ENCODE measurements at regions not wholly inside any gene's neighbourhood (a gene's known extent, or its start where the extent isn't known, plus 50 kb on each side); places are given as distances from the start of the nearest gene placed in this dataset.

DNA sequence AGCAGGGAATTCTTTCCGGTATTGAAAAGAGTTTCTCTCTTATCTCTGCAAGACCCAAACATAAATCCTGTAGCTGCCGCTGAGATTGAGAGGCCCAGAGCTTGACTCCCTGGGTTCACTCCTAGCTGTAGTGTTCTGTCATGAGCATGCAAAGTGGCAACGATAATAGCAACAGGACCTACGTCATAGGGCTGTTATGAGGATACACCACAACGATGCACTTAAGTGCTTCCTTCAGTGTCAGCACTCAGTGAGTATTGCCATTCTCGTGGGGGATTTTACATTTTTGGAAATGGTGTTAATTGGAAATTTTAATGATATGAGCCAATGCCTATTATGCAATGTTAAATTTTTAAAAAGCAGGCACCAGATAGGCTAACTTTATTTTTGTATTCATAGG is 199.8 kb downstream of the CYLD start:
- no peak overlapping the region for H3K4me3 Mint-ChIP-seq
- ATAC-seq: no peak
- H3K27ac Mint-ChIP-seq: no peak overlapping the region
- DNase-seq: no peak
- no peaks in the 10 kb centered on the region for H3K27me3 Mint-ChIP-seq
- H3K9me3 Mint-ChIP-seq: peaks cover 0 to 7% of the 10 kb centered on the region in 2 donors
- no peaks in the 10 kb centered on the region for H3K4me1 Mint-ChIP-seq

DNA sequence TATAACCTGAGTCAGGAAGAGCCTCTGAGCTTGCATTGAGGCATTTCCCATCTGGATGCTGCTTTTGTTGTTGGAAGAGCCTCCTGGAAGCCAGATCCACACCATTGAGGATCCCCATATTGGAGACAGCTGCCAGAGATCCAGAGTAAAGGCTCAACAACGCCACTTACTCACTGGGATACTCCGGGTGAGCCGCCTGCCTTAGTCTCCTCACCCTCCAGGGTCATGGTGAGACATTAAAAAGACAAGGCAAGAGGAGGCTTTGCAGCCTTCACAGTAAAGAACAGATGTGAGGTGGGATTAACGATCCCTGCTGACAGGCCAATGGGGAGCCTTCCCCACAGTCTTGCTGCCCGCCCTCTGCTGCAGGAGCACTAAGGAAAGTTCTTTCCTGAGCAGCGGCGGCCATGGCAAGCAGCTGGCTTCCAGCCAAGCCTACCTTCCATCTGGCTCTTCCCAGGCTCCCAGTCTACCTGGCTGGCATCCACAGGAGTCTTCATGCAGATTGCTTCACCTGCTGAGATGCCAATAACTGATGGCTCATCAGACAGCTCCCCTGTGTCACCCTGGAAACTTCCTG is 198.5 kb downstream of the CYLD start:
- Mint-ChIP-seq H3K4me3 (no peak overlapping the region), H3K4me1 (no peaks in the 10 kb centered on the region), H3K9me3 (no peaks in the 10 kb centered on the region), H3K27me3 (no peaks in the 10 kb centered on the region), H3K27ac (no peak overlapping the region)
- no peak for ATAC-seq
- no peak for DNase-seq

DNA sequence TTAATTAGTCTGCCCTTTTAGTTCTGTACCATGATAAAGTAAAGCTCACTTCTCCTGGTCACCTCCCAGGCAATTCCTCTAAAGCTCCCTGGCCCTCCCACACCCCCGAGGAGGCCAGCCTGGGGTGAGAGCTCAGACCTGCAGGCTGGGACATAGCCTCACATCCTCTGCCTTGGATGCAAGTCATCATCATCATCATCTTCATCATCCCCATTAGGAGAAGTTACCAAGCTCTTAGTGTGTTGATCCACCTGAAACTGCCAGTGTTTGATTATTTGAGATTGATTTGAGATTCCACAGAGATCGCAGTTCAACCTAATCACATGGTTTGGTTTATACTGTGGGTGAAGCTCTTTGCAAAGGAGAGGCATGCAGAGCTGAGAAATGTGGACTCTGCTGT is 197.5 kb downstream of the CYLD start:
- no peak overlapping the region for H3K4me3 Mint-ChIP-seq
- H3K9me3 Mint-ChIP-seq: no peaks in the 10 kb centered on the region
- ATAC-seq (no peak), DNase-seq (no peak)
- no peak overlapping the region for H3K27ac Mint-ChIP-seq
- H3K4me1 Mint-ChIP-seq: no peaks in the 10 kb centered on the region
- H3K27me3 Mint-ChIP-seq: peaks cover 7% of the 10 kb centered on the region

DNA sequence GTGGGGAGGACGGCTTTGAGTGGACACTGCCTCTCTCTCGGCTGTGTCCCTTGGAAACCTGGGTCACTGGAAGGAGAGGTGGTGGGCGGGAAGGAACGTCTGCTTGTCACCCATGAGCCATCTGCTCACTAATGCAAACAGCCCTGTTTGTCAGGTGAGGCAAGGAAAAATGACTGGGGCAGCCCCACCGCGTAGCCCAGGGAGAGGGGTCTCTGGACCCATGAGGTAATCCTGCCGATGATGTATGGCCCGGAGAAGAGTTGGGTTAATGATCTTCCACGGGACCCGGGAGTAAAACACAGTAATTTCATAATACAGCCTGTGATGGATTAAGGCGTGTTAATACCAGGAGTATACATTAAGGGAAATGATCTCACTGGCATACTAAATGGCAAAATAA is 197.0 kb downstream of the CYLD start:
- ATAC-seq (no peak), DNase-seq (no peak)
- Mint-ChIP-seq H3K4me1 (no peaks in the 10 kb centered on the region), H3K27ac (no peak overlapping the region), H3K9me3 (no peaks in the 10 kb centered on the region), H3K27me3 (peaks cover 7% of the 10 kb centered on the region), H3K4me3 (no peak overlapping the region)

DNA sequence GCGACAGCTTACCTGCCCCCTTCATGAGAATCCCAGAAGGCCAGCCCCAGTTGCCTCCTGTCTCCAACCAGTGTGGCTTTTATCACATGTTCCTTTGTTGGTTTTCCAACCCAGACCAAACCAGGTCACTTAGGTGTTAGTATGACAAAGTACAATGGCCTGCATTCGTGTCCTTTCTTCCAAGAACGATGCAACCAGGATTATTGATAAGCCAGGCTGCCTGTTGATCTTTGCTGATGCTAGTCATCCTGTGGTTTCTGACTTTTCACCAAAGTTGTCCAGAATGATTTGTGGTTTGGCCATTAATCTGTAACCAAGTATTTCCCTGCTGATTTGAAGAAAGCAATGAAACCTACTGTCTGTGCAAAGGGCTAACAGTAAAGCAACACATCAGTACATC is 191.4 kb downstream of the CYLD start:
- Mint-ChIP-seq H3K27ac (no peak overlapping the region), H3K4me1 (no peaks in the 10 kb centered on the region), H3K9me3 (no peaks in the 10 kb centered on the region), H3K27me3 (peaks cover 16% of the 10 kb centered on the region), H3K4me3 (no peak overlapping the region)
- ATAC-seq: no peak
- no peak for DNase-seq

DNA sequence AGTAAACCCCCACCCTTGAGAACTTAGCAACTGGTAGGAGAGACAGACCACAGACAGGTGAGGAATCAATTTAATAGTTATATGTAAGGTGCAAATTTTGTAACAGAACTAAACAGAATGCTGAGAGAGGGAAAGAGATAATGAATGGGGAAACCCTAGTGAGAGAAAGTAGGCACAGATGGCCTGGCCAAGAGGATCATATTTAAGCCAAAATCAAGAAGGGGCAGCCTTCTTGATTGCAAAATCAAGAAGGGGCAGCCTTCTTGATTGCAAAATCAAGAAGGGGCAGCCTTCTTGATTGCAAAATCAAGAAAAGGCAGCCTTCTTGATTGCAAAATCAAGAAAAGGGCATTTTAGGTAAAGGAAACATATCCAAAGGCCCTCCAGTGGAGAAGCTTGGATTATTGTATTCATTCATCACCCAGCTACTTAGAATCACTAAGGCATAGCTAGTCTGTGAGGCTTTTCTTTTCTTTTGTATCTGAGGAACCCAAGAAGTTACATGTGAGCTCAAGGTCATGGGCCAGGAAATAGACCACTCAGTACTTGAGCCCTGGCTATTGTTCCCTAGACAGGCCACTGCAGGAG is 190.6 kb downstream of the CYLD start:
- no peak for DNase-seq
- Mint-ChIP-seq H3K4me3 (no peak overlapping the region), H3K27me3 (peaks cover 16% of the 10 kb centered on the region), H3K4me1 (no peaks in the 10 kb centered on the region), H3K9me3 (no peaks in the 10 kb centered on the region), H3K27ac (no peak overlapping the region)
- ATAC-seq: no peak

DNA sequence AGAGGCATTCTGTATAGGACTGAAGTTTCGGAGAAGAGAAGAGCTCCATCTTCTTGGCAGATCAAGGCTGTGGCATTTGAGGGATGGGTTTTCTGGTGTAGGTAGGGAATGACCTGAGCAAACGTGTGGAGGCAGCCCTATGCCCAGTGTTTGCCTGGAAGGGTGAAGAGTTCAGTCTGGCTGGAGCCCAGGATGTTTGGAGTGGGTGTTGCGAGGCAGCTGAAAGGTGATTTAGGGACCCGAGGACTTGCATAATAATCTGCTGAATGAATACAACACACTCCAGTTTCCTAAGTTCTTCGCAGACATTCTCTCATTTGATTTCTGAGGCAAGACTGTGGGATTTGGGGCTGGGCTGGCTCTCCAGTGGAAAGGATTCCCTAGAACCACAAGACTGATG is 186.2 kb downstream of the CYLD start:
- Mint-ChIP-seq H3K4me3 (no peak overlapping the region), H3K9me3 (no peaks in the 10 kb centered on the region), H3K27me3 (peaks cover 17% of the 10 kb centered on the region), H3K27ac (no peak overlapping the region), H3K4me1 (no peaks in the 10 kb centered on the region)
- ATAC-seq (no peak), DNase-seq (no peak)

DNA sequence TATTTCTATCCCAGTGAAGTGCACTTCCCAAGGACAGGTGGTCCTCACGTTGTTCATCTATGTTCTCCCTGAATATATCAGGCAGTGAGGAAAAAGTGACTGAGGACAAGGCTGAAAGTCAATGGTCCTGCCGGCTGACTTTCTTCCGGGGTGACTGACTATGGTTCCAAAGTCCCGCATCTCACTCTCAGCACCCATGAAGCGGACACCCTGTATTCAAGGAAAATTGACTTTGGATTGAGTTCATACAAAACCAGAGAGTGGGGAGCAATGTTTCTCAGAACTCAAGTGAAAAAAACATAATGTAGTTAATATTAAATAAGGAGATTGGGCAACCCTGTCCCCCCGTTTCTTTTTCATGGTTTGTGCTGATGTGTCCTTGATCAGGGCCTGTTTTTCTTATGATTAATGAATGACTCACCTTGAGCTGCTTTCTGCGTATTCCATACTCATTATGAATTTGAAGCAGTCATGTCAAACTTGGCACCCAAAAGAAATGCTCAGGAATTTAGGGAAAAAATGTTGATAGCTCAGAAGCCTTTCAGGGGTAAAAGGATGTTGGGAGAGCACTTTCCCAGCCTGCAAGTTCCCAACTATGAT is 184.0 kb downstream of the CYLD start:
- DNase-seq: no peak

DNA sequence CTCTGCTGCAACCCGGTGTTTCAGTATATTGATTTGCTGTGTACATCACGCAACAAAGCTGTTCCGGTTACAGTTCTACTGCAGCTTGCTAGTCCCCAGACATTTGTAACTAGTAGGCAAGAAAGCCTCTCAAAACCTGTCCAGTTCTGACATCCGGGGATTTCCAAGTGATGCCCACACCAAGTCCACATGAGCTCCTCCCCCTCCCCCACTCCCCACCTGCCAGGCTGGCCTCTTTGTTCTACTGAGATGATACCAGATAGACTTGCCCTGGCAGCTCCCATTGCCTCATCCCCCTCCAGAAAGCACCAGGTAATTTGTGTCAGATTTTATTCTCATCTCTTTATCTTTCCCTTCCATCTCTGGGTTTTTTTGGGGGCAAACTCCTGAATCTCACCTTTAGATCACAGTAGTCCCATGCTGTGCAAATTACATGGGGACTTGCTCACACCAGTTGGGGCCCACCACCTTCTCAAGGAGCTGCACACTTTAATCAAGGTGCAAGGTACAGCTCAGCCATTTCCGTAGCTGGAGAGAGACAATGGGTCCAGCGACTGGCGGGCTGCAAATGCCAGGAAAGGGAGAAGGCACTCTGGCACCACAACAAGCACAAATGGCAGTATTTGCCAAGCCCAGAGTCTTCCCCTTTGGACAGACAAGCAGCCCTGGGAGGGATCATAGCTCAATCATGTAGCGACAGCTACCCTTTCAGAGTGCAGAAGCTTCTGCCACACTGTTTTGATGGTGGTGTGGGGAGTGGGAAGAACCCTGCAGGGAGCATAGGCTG is 183.1 kb downstream of the CYLD start:
- ATAC-seq: no peak
- Mint-ChIP-seq H3K27ac (peak overlapping the region in 1 of 2 donors; percentile 5), H3K9me3 (no peaks in the 10 kb centered on the region), H3K4me1 (no peaks in the 10 kb centered on the region), H3K27me3 (peaks cover 25% of the 10 kb centered on the region), H3K4me3 (no peak overlapping the region)
- no peak for DNase-seq

More for the DNA sequence above, 184.0 kb downstream of the CYLD start:
- no peak overlapping the region for H3K27ac Mint-ChIP-seq
- ATAC-seq: no peak
- H3K4me1 Mint-ChIP-seq: no peaks in the 10 kb centered on the region
- H3K27me3 Mint-ChIP-seq: peaks cover 25% of the 10 kb centered on the region
- no peaks in the 10 kb centered on the region for H3K9me3 Mint-ChIP-seq
- H3K4me3 Mint-ChIP-seq: no peak overlapping the region

DNA sequence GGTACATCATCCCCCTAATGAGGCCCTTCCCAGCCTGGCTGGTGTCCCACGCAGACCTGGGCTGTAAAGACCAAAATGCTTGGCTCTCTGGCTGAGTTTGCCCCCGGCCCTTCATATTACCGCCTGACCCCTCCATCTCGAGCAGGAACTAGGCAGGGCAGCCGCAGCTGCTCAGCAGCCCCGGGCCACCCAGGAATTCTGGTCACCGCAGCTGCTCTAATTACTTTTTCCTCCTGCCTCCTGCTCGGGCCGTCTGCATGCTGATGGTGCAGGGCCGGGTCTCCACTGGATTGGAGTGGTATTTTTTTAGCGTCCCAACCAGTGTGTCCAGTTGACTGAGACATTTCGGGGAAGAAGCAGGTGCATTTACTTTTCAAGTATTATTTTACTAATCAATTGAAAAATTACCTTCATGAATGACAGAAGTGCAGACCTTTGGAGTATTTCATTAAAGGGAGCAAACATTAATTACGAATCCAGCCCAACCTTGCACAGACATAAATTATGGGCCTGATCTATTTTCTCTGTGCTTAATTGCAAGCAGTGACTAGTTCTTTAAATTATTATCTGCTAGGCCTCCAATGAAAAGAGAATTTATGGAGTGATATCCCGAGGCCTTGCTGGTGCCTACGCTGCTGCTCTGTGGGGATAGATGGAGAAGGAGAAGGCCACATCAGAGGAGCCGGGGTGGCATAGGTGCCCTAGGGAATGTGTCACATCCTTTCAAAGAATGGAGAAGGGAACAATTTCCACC is 176.2 kb downstream of the CYLD start:
- DNase-seq (no peak), ATAC-seq (no peak)
- Mint-ChIP-seq H3K27ac (peak overlapping the region in 1 of 2 donors; percentile 78), H3K27me3 (peaks cover 36% of the 10 kb centered on the region), H3K9me3 (no peaks in the 10 kb centered on the region), H3K4me1 (no peaks in the 10 kb centered on the region), H3K4me3 (no peak overlapping the region)

DNA sequence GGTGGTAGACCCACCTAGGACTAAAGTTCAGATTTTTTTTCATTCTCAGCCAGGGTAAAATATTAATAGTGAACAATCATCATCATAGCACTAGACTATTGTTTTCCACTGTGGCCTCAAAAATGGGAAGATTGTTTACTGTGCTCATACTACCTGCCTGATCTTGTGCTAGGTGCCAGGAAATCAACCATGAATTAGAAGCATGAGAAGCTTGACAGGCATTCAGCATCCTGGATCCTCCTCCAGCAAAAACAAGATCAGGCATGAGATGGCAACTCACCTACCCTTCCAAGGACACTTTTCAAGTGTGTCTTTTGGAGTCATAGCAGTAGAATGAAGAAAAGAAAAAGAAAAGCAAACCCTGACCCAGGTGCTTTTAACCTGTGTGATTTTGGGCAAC is 174.2 kb downstream of the CYLD start:
- Mint-ChIP-seq H3K27ac (no peak overlapping the region), H3K27me3 (peaks cover 30% of the 10 kb centered on the region), H3K4me3 (no peak overlapping the region), H3K9me3 (no peaks in the 10 kb centered on the region), H3K4me1 (no peaks in the 10 kb centered on the region)
- DNase-seq (no peak), ATAC-seq (no peak)

DNA sequence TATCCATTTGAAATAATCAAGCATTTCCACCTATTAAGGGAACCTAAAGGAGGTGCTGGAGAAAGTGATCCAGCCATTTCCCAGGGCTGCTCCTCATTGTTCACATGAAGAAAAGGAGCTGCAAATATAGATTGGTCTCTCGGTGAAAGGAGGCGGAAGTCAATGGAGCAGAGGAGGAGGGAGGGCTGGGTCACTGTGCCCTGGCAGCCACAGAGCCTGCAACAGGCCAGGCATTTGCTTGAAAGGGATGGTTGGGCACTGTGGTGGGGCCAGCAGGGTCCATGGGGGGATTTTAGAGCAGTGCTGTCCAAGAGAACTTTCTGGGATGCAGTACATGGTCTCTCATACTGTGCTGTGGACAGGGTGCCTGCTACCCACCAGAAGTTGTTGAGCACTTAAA is 173.2 kb downstream of the CYLD start:
- no peak for ATAC-seq
- Mint-ChIP-seq H3K4me1 (no peaks in the 10 kb centered on the region), H3K9me3 (no peaks in the 10 kb centered on the region), H3K27ac (peak overlapping the region in 1 of 2 donors; percentile 20), H3K27me3 (peaks cover 37% of the 10 kb centered on the region), H3K4me3 (no peak overlapping the region)
- no peak for DNase-seq

DNA sequence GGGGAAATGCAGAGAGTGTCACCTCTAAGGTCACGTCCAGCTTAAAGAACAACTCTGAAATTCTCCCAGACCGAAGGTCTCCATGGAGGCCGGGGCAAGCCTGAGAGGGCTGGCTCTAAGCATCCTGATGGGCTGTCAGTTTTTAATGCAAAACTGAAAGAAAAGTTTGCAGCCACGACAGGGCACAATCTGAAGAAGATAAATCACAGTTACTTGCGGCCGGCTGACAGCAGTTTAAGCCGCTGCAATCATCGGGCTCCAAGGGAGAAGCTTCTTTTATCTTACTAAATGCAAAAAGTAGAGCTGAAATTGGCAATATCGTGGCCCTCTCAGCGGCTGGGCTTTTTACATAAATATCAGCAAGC is 168.8 kb downstream of the CYLD start:
- Mint-ChIP-seq H3K4me3 (no peak overlapping the region), H3K27me3 (peaks cover 31% of the 10 kb centered on the region), H3K9me3 (no peaks in the 10 kb centered on the region), H3K27ac (no peak overlapping the region), H3K4me1 (no peaks in the 10 kb centered on the region)
- no peak for ATAC-seq
- no peak for DNase-seq

DNA sequence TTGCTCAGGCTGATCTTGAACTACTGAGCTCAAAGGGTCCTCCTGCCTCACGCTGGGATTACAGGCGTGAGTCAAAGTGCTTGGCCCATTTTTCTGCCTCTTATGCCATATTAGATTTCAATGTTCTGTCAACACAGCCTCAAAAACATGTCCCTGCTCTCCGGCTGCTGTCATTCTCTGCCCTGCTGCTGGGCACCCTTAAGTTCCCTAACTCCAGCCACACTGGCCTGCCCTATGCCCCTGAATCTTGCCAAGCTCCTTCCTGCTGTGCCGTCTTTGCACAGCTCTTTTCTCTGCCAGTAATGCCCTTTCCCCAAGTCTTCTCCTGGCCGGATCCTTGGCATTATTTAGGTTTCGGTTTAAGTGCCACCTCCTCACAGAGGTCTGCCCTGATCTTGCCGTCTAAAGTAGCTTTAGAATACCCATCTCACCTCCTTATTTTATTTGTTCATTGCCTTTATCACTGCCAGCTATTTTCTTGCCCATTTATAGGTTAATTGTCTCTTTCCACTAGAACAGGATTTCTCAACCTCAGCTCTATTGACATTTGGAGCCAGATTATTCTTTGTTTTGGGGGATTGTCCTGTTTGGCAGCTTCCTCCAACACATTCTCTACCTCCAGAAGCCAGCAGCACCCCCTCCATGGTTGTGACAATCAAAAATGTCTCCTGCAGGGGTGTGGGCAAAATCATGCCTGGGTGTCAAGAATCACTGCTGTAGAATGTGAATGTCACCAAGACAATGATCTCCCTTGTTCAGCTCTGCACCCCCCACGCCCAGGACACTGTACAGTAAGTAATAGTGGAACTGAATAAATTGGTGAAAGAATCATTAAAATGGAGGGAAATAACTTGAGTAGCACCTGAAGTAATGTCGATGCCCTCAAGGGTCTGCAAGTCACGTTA is 168.2 kb downstream of the CYLD start:
- Mint-ChIP-seq H3K9me3 (no peaks in the 10 kb centered on the region), H3K27me3 (peaks cover 30% of the 10 kb centered on the region), H3K4me3 (no peak overlapping the region), H3K4me1 (no peaks in the 10 kb centered on the region), H3K27ac (peak overlapping the region in 1 of 2 donors; percentile 22)
- ATAC-seq (no peak), DNase-seq (no peak)

DNA sequence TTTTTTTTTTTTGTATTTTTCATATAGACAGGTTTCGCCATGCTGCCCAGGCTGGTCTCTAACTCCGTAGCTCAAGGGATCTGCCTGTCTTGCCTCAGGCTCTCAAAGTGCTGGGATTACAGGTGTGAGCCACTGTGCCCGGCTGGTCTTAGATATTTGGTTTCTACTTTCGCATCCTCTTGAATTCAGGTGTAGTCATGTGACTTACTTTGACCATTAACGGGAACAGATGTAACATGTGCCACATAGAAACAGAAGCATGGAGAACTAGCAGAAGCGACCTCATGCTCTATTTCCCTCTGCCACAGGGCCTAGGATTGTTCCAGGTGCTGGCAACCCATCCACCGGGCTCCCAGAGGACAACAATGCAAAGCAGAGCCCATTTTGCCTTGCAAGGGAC is 166.6 kb downstream of the CYLD start:
- Mint-ChIP-seq H3K4me3 (no peak overlapping the region), H3K27ac (no peak overlapping the region), H3K27me3 (peaks cover 16% of the 10 kb centered on the region), H3K4me1 (no peaks in the 10 kb centered on the region), H3K9me3 (no peaks in the 10 kb centered on the region)
- DNase-seq: no peak
- ATAC-seq: no peak

Measured in stimulated activated naive CD8-positive, alpha-beta T cell treated with anti-CD3 and anti-CD28 coated beads, Interleukin-15, amount 100 ng/mL, for 72 hours (primary cell).